Large intestine (tissue), 3 donors: ENCODE measurements at regions not wholly inside any gene's neighbourhood (a gene's known extent, or its start where the extent isn't known, plus 50 kb on each side); places are given as distances from the start of the nearest gene placed in this dataset.
"Not testable (repeated sequence)": the region's sequence is repeated elsewhere in the genome, so short reads cannot be mapped to it uniquely, and the experiment has no call there.

ENCODE experiments used
- DNase-seq, 2 donors: peaks; one replicate each; pipeline versions ENCODE4 v3.0.0 to v3.0.0-alpha.2; 2013
- H3K27ac ChIP-seq: one replicate; pipeline ENCODE4 v1.5.1; 2013; ENCODE audit warnings: low read length
- H3K27me3 ChIP-seq: 2 replicates; pipeline ENCODE4 v1.6.1; 2013; ENCODE audit warnings: low read length; ENCODE audit not compliant: control insufficient read depth, insufficient read depth
- H3K36me3 ChIP-seq: 2 replicates; pipeline ENCODE4 v1.6.1; 2013; ENCODE audit warnings: low read length; ENCODE audit not compliant: control insufficient read depth, insufficient read depth
- H3K4me1 ChIP-seq: one replicate; pipeline ENCODE4 v1.6.1; 2013; ENCODE audit warnings: low read length; ENCODE audit not compliant: control insufficient read depth, insufficient read depth
- H3K4me3 ChIP-seq: one replicate; pipeline ENCODE4 v1.5.1; 2013; ENCODE audit warnings: low read length
- H3K9me3 ChIP-seq: one replicate; pipeline ENCODE4 v1.6.1; 2013; ENCODE audit warnings: mild to moderate bottlenecking, low read depth, low read length, moderate library complexity; ENCODE audit not compliant: control insufficient read depth
- WGBS: methylation state at CpG from one replicate; pipeline ENCODE4 v1.1.5; 2013; ENCODE audit warnings: low lambda C conversion rate; ENCODE audit not compliant: insufficient coverage; 5-methylcytosine and 5-hydroxymethylcytosine counted together

- no peak for DNase-seq
- no peaks in the 10 kb centered on the region for H3K9me3 ChIP-seq
- no peaks in the 10 kb centered on the region for H3K36me3 ChIP-seq
- no peak overlapping the region for H3K4me3 ChIP-seq
- H3K27ac ChIP-seq: no peak overlapping the region
- H3K4me1 ChIP-seq: no peaks in the 10 kb centered on the region
- peaks cover 6% of the 10 kb centered on the region for H3K27me3 ChIP-seq
- WGBS: no CpG with 5 or more reads among the region's 5 CpGs
Observed at GRCh38 chr17:33924104-33924503, 331.0 kb upstream of the CCL2 start.

GRCh38 chr17:33925649-33926048 is 329.4 kb upstream of the CCL2 start:
- Histone ChIP-seq H3K27me3 (peaks cover 6% of the 10 kb centered on the region), H3K36me3 (no peaks in the 10 kb centered on the region), H3K4me1 (no peaks in the 10 kb centered on the region), H3K9me3 (no peaks in the 10 kb centered on the region), H3K27ac (no peak overlapping the region), H3K4me3 (no peak overlapping the region)
- whole genome bisulfite sequencing: no CpG with 5 or more reads among the region's 2 CpGs
- no peak for DNase-seq

GRCh38 chr17:33927732-33928133 is 327.4 kb upstream of the CCL2 start:
- Histone ChIP-seq H3K36me3 (no peaks in the 10 kb centered on the region), H3K4me3 (no peak overlapping the region), H3K27ac (no peak overlapping the region), H3K27me3 (peaks cover 6% of the 10 kb centered on the region), H3K9me3 (no peaks in the 10 kb centered on the region), H3K4me1 (no peaks in the 10 kb centered on the region)
- no peak for DNase-seq
- no CpG with 5 or more reads among the region's 3 CpGs for WGBS

GRCh38 chr17:33929181-33929724 is 325.8 kb upstream of the CCL2 start:
- no CpG with 5 or more reads among the region's 9 CpGs for WGBS

GRCh38 chr17:33931148-33931814 is 323.8 kb upstream of the CCL2 start:
- H3K27ac ChIP-seq, H3K36me3 ChIP-seq, H3K4me1 ChIP-seq, H3K9me3 ChIP-seq, H3K27me3 ChIP-seq, H3K4me3 ChIP-seq: not testable (repeated sequence)
- peak in 1 of 2 donors; percentile 20 for DNase-seq
- WGBS: no CpG with 5 or more reads among the region's 19 CpGs

More at GRCh38 chr17:33929181-33929724, 325.8 kb upstream of the CCL2 start:
- no peaks in the 10 kb centered on the region for H3K36me3 ChIP-seq
- DNase-seq: no peak
- H3K4me3 ChIP-seq: no peak overlapping the region
- peaks cover 4% of the 10 kb centered on the region for H3K27me3 ChIP-seq
- no peaks in the 10 kb centered on the region for H3K4me1 ChIP-seq
- no peak overlapping the region for H3K27ac ChIP-seq
- no peaks in the 10 kb centered on the region for H3K9me3 ChIP-seq

- Histone ChIP-seq H3K36me3 (no peaks in the 10 kb centered on the region), H3K4me1 (no peaks in the 10 kb centered on the region), H3K27me3 (peaks cover 2% of the 10 kb centered on the region), H3K27ac (no peak overlapping the region), H3K4me3 (no peak overlapping the region), H3K9me3 (no peaks in the 10 kb centered on the region)
- WGBS: no CpG with 5 or more reads among the region's 2 CpGs
- no peak for DNase-seq
Observed at GRCh38 chr17:33932996-33933395, 322.1 kb upstream of the CCL2 start.

GRCh38 chr17:33933576-33933975 is 321.5 kb upstream of the CCL2 start:
- H3K9me3 ChIP-seq: no peaks in the 10 kb centered on the region
- no CpG with 5 or more reads among the region's 5 CpGs for WGBS
- peaks cover 2% of the 10 kb centered on the region for H3K27me3 ChIP-seq
- no peak for DNase-seq
- H3K4me1 ChIP-seq: no peaks in the 10 kb centered on the region
- no peaks in the 10 kb centered on the region for H3K36me3 ChIP-seq
- H3K4me3 ChIP-seq: no peak overlapping the region
- H3K27ac ChIP-seq: no peak overlapping the region

GRCh38 chr17:33934696-33935095 is 320.4 kb upstream of the CCL2 start:
- H3K27me3 ChIP-seq: peaks cover 2% of the 10 kb centered on the region
- H3K4me3 ChIP-seq: no peak overlapping the region
- no peaks in the 10 kb centered on the region for H3K4me1 ChIP-seq
- no peak for DNase-seq
- H3K36me3 ChIP-seq: no peaks in the 10 kb centered on the region
- H3K27ac ChIP-seq: no peak overlapping the region
- no peaks in the 10 kb centered on the region for H3K9me3 ChIP-seq
- no CpG with 5 or more reads among the region's 1 CpG for WGBS

GRCh38 chr17:33935822-33936221 is 319.3 kb upstream of the CCL2 start:
- Histone ChIP-seq H3K36me3 (no peaks in the 10 kb centered on the region), H3K27me3 (peaks cover 2% of the 10 kb centered on the region), H3K9me3 (no peaks in the 10 kb centered on the region), H3K4me3 (no peak overlapping the region), H3K27ac (no peak overlapping the region), H3K4me1 (no peaks in the 10 kb centered on the region)
- WGBS: no CpG with 5 or more reads among the region's 4 CpGs
- DNase-seq: no peak

GRCh38 chr17:33936764-33937163 is 318.3 kb upstream of the CCL2 start:
- no peaks in the 10 kb centered on the region for H3K36me3 ChIP-seq
- DNase-seq: no peak
- WGBS: no CpG with 5 or more reads among the region's 5 CpGs
- peaks cover 2% of the 10 kb centered on the region for H3K27me3 ChIP-seq
- H3K4me1 ChIP-seq: no peaks in the 10 kb centered on the region
- no peak overlapping the region for H3K4me3 ChIP-seq
- no peaks in the 10 kb centered on the region for H3K9me3 ChIP-seq
- no peak overlapping the region for H3K27ac ChIP-seq

- H3K27me3 ChIP-seq: peaks cover 2% of the 10 kb centered on the region
- no CpG with 5 or more reads among the region's 4 CpGs for WGBS
Observed at GRCh38 chr17:33939959-33940358, 315.1 kb upstream of the CCL2 start.

More at GRCh38 chr17:33939959-33940358, 315.1 kb upstream of the CCL2 start:
- Histone ChIP-seq H3K9me3 (no peaks in the 10 kb centered on the region), H3K4me3 (no peak overlapping the region), H3K4me1 (no peaks in the 10 kb centered on the region), H3K36me3 (no peaks in the 10 kb centered on the region), H3K27ac (no peak overlapping the region)
- DNase-seq: no peak
